ENCODE measurements at regions not wholly inside any gene's neighbourhood (a gene's known extent, or its start where the extent isn't known, plus 50 kb on each side); places are given as distances from the start of the nearest gene placed in this dataset.
A peak's percentile ranks its signal among the peaks of the same experiment; 100 is the strongest.

DNA sequence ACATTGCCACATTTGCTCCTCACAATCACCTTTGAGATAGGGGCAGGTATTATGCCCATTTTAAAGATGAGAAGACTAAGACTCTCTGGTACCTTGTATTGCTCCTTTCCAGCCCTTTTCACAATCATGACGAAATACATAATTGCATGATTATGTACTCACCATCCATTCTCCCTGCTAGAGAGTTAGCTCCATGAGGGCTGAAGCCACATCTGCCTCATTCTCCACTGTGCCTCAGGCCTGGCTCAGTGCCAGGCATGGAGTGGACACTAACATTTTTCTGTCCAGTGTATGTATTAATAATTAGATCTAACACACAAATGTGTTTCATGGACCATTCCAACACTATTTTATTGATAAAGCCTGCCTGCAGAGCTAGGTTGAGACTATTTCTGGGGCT lies 191.4 kb downstream of the MINAR1 start:
- H3K4me1 Mint-ChIP-seq = no peaks in the 10 kb centered on the region
- no peak for DNase-seq
- no peaks in the 10 kb centered on the region for H3K27me3 Mint-ChIP-seq (ENCODE audit: low read depth, poor library complexity)
- no peaks in the 10 kb centered on the region for H3K36me3 Mint-ChIP-seq (ENCODE audit: low read depth)
- no peaks in the 10 kb centered on the region for H3K9me3 Mint-ChIP-seq
- no peak overlapping the region for H3K27ac Mint-ChIP-seq
- H3K4me3 Mint-ChIP-seq = no peak overlapping the region
- TF ChIP-seq, protein P1, sequence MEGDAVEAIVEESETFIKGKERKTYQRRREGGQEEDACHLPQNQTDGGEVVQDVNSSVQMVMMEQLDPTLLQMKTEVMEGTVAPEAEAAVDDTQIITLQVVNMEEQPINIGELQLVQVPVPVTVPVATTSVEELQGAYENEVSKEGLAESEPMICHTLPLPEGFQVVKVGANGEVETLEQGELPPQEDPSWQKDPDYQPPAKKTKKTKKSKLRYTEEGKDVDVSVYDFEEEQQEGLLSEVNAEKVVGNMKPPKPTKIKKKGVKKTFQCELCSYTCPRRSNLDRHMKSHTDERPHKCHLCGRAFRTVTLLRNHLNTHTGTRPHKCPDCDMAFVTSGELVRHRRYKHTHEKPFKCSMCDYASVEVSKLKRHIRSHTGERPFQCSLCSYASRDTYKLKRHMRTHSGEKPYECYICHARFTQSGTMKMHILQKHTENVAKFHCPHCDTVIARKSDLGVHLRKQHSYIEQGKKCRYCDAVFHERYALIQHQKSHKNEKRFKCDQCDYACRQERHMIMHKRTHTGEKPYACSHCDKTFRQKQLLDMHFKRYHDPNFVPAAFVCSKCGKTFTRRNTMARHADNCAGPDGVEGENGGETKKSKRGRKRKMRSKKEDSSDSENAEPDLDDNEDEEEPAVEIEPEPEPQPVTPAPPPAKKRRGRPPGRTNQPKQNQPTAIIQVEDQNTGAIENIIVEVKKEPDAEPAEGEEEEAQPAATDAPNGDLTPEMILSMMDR (IDR thresholded peaks at IDR 0.05) = no peak

DNA sequence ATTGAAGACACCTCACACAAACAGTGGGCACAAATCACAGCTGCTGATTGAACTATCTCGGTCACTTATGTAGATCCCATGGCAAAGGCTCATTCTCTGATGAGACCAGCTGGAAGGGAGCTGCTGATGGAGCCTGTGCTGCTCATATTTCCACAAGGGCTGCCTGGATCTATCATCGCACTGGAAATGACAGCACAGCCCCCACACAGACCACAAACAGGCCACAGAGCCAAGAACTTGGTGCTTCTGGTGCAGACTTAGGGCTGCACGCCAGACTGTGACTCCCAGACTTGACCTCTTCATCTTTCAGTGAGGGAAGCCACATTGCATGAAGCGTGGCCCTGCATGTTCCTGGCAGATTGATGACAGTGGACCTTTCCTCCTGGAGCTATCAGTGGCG lies 197.6 kb downstream of the MINAR1 start:
- peaks cover 19% of the 10 kb centered on the region for H3K9me3 Mint-ChIP-seq
- peaks cover 3% of the 10 kb centered on the region for H3K36me3 Mint-ChIP-seq (ENCODE audit: low read depth)
- TF ChIP-seq, protein P1 (IDR thresholded peaks at IDR 0.05) = no peak
- H3K27me3 Mint-ChIP-seq (ENCODE audit: low read depth, poor library complexity) = peaks cover 3% of the 10 kb centered on the region
- H3K4me3 Mint-ChIP-seq = no peak overlapping the region
- no peak overlapping the region for H3K27ac Mint-ChIP-seq
- no peak for DNase-seq
- peaks cover 3% of the 10 kb centered on the region for H3K4me1 Mint-ChIP-seq

DNA sequence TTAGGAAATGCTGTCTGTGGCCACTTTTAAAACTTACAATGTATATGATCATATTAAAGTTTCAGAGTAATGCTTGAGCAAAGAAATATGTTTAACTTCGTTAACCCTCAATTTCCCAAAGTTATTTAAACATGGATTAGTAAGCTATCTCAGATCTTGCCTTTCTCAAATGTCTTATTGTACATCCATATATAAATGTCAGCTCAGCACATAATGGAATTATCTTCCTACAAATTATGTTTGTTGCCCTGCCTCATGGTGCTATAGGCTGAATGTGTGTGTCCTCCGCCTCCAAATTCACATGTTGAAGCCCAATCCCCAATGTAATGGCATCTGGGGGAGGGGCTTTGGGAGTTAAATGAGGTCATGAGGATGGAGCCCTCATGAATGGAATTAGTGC lies 200.3 kb downstream of the MINAR1 start:
- H3K36me3 Mint-ChIP-seq (ENCODE audit: low read depth) = peaks cover 3% of the 10 kb centered on the region
- peaks cover 3% of the 10 kb centered on the region for H3K27me3 Mint-ChIP-seq (ENCODE audit: low read depth, poor library complexity)
- TF ChIP-seq, protein P1 (IDR thresholded peaks at IDR 0.05) = no peak
- DNase-seq = no peak
- peaks cover 19% of the 10 kb centered on the region for H3K9me3 Mint-ChIP-seq
- peaks cover 26% of the 10 kb centered on the region for H3K4me1 Mint-ChIP-seq
- no peak overlapping the region for H3K27ac Mint-ChIP-seq
- no peak overlapping the region for H3K4me3 Mint-ChIP-seq

DNA sequence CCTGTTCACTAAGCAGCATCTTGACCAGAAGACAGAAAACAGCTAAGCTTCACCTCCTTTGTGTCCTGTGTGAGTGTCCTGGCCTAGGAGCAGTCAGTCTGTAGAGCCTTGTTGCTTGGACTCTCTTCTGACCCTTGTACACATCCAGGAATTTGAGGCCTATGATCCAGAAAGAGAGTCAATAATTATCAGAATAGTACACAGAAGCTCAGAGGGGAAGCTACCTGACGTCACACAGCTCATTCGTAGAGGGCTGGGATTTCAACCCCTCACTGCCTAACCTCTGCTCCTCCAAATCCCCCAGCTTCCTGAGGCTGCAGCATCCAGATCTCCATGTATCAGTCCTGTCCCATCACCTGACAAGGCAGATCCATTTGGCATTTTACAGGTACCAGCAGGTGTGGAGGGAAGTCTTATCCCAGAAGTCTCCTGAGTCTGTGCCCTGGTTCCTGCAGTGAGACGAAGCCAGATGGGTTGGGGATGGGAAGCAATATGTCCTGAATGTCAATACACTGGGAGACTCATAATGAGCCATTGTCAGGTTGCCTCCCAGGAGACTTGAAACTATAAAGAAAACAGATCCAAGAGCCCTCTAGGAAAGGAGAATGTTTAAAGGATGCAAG lies 203.1 kb downstream of the MINAR1 start:
- DNase-seq = no peak
- Mint-ChIP-seq H3K4me3 (no peak overlapping the region), H3K9me3 (peaks cover 19% of the 10 kb centered on the region), H3K27ac (peak overlapping the region; percentile 65), H3K4me1 (peaks cover 26% of the 10 kb centered on the region), H3K36me3 (ENCODE audit: low read depth) (peaks cover 3% of the 10 kb centered on the region), H3K27me3 (ENCODE audit: low read depth, poor library complexity) (peaks cover 3% of the 10 kb centered on the region)
- TF ChIP-seq, protein P1 (IDR thresholded peaks at IDR 0.05) = no peak

DNA sequence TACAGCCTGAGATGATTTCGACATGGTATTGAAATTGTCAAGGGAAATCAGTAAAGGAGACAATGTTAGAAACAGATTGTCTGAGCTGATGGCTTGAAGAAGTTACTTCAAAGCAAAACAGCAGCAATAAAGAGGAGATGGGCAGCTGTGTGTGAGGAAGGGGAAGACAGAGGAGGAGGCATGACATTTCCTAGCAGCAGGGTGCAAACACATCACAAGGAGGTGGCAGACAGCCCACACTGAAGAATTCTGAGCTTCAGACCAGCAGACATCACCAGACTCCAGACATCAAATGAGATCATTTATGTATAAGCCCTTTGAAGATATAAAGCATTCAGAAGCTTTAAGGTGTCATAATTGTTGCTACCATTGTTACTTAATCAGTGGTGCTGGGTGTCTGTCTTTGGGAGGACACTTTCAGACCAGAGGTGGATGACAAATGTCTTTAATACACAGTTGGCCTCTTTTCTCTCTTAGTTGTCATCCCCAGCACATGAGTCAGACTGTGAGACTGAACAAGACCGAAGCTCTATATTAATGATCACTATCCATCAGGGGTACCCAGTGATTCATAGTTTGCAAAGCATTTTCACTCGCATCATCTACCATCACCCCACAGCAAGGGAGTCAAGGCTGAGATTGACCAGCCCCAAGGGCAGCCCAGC lies 203.9 kb downstream of the MINAR1 start:
- H3K4me1 Mint-ChIP-seq = peaks cover 26% of the 10 kb centered on the region
- TF ChIP-seq, protein P1 (IDR thresholded peaks at IDR 0.05) = no peak
- H3K27me3 Mint-ChIP-seq (ENCODE audit: low read depth, poor library complexity) = peaks cover 3% of the 10 kb centered on the region
- H3K4me3 Mint-ChIP-seq = no peak overlapping the region
- H3K9me3 Mint-ChIP-seq = peaks cover 19% of the 10 kb centered on the region
- H3K27ac Mint-ChIP-seq = no peak overlapping the region
- no peak for DNase-seq
- peaks cover 3% of the 10 kb centered on the region for H3K36me3 Mint-ChIP-seq (ENCODE audit: low read depth)

DNA sequence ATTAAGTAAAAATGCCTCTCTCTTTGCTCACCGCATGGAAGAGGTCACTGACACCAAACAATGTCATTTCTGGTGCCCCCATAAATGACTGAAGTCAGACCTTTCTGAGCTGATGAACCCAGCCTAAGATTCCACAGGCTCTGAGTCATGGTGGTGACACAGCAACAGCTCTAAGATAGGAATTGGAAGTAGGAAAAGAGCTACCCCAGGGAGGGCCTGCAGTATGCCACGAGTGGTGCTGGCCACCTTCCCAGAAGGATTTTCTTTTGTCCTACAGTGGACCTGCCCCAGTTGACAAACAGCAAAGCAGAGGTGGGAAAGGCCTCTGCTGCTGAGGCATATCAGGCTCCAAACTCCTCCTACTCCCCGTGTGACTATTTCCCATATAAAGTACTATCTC lies 208.1 kb downstream of the MINAR1 start:
- Mint-ChIP-seq H3K36me3 (ENCODE audit: low read depth) (no peaks in the 10 kb centered on the region), H3K9me3 (peaks cover 19% of the 10 kb centered on the region), H3K4me3 (no peak overlapping the region), H3K27me3 (ENCODE audit: low read depth, poor library complexity) (no peaks in the 10 kb centered on the region), H3K4me1 (peaks cover 18% of the 10 kb centered on the region), H3K27ac (no peak overlapping the region)
- TF ChIP-seq, protein P1 (IDR thresholded peaks at IDR 0.05) = no peak
- no peak for DNase-seq

Data from nephron progenitor cell (in vitro differentiated cells).